Testis (tissue), 2 donors: ENCODE measurements at regions not wholly inside any gene's neighbourhood (a gene's known extent, or its start where the extent isn't known, plus 50 kb on each side); places are given as distances from the start of the nearest gene placed in this dataset.

Experiments used
- DNase-seq: peaks from one replicate; pipeline ENCODE4 v3.0.0-alpha.2; 2019
- H3K27ac ChIP-seq, 2 donors: fragments of 200-600 bp; sonication (generic); one replicate each; pipeline ENCODE4 v1.5.1; 2019
- H3K27me3 ChIP-seq: fragments of 200-600 bp; sonication (generic); one replicate; pipeline ENCODE4 v1.5.1; 2019
- H3K36me3 ChIP-seq: fragments of 200-600 bp; sonication (generic); one replicate; pipeline ENCODE4 v1.5.1; 2017; ENCODE audit warnings: low read depth; ENCODE audit errors: missing control alignments
- H3K4me1 ChIP-seq: fragments of 200-600 bp; sonication (generic); one replicate; pipeline ENCODE4 v1.5.1; 2019
- H3K4me3 ChIP-seq, 2 donors: fragments of 200-600 bp; sonication (generic); one replicate each; pipeline ENCODE4 v1.5.1; 2017 to 2019
- H3K9me3 ChIP-seq: fragments of 200-600 bp; sonication (generic); one replicate; pipeline ENCODE4 v1.5.1; 2017
- CTCF ChIP-seq, 3 experiments: fragments of 450-650 bp in 2 of 3; fragments of 200-600 bp in 1 of 3; sonication (generic) in 1 of 3; IDR thresholded peaks; one replicate each; pipeline ENCODE4 v1.5.1; 2016 to 2019; ENCODE audit warnings: antibody characterized with exemption in 3 of 3, mild to moderate bottlenecking in 2 of 3, moderate library complexity in 1 of 3
- POLR2A ChIP-seq: fragments of 450-650 bp; IDR thresholded peaks from one replicate; pipeline ENCODE4 v1.6.1; 2017; ENCODE audit warnings: antibody characterized with exemption, mild to moderate bottlenecking, moderate library complexity
- WGBS, 2 donors: methylation state at CpG; one replicate each; pipeline ENCODE4 v1.1.5; 2018; 5-methylcytosine and 5-hydroxymethylcytosine counted together
- intact Hi-C: fragments of 100-400 bp; cut with DNase I; formaldehyde crosslinking; loops from one replicate; pipeline ENCODE4 v1.15.1; 2023; ENCODE audit warnings: low total_unique reads

GRCh38 chr3:3509665-3510064 lies 289.6 kb upstream of the LRRN1 start:
- no peak for TF ChIP-seq CTCF (IDR thresholded peaks at IDR 0.05)
- TF ChIP-seq POLR2A = no peak

GRCh38 chr3:3504686-3505085 lies 294.5 kb upstream of the LRRN1 start:
- Histone ChIP-seq H3K36me3 (no peaks in the 10 kb centered on the region), H3K27ac (no peak overlapping the region), H3K4me3 (no peak overlapping the region), H3K9me3 (no peaks in the 10 kb centered on the region), H3K4me1 (no peaks in the 10 kb centered on the region), H3K27me3 (no peaks in the 10 kb centered on the region)
- WGBS, 2 donors = 71 to 89% methylated on average over 1 of the region's 1 CpG
- DNase-seq = no peak
- intact Hi-C loops = no loop called here
- no peak for TF ChIP-seq CTCF (IDR thresholded peaks at IDR 0.05)
- TF ChIP-seq POLR2A = no peak

More at GRCh38 chr3:3509665-3510064, 289.6 kb upstream of the LRRN1 start:
- no peak overlapping the region for H3K27ac ChIP-seq
- no peaks in the 10 kb centered on the region for H3K4me1 ChIP-seq
- DNase-seq = no peak
- H3K9me3 ChIP-seq = no peaks in the 10 kb centered on the region
- H3K27me3 ChIP-seq = no peaks in the 10 kb centered on the region
- intact Hi-C loops = no loop called here
- WGBS, 2 donors = 49 to 57% methylated on average over 6 of the region's 6 CpGs
- H3K4me3 ChIP-seq = no peak overlapping the region
- no peaks in the 10 kb centered on the region for H3K36me3 ChIP-seq

GRCh38 chr3:3503411-3503810 lies 295.8 kb upstream of the LRRN1 start:
- Histone ChIP-seq H3K4me1 (no peaks in the 10 kb centered on the region), H3K27ac (no peak overlapping the region), H3K36me3 (no peaks in the 10 kb centered on the region), H3K4me3 (no peak overlapping the region), H3K9me3 (no peaks in the 10 kb centered on the region), H3K27me3 (no peaks in the 10 kb centered on the region)
- 78 to 79% methylated on average over 4 of the region's 4 CpGs for WGBS, 2 donors
- no peak for DNase-seq
- intact Hi-C loops = no loop called here
- TF ChIP-seq POLR2A = no peak
- TF ChIP-seq CTCF (IDR thresholded peaks at IDR 0.05) = no peak

- no peak for DNase-seq
- no peaks in the 10 kb centered on the region for H3K27me3 ChIP-seq
- H3K4me1 ChIP-seq = no peaks in the 10 kb centered on the region
- intact Hi-C loops = no loop called here
- no peak for TF ChIP-seq CTCF (IDR thresholded peaks at IDR 0.05)
- H3K36me3 ChIP-seq = no peaks in the 10 kb centered on the region
- no peaks in the 10 kb centered on the region for H3K9me3 ChIP-seq
- H3K4me3 ChIP-seq = no peak overlapping the region
- H3K27ac ChIP-seq = no peak overlapping the region
- WGBS, 2 donors = 91 to 92% methylated on average over 6 of the region's 6 CpGs
These were observed 299.2 kb upstream of the LRRN1 start for GRCh38 chr3:3499987-3500386.

GRCh38 chr3:3499012-3499562 lies 300.1 kb upstream of the LRRN1 start:
- H3K27me3 ChIP-seq = no peaks in the 10 kb centered on the region
- H3K27ac ChIP-seq = no peak overlapping the region
- no peaks in the 10 kb centered on the region for H3K4me1 ChIP-seq
- TF ChIP-seq CTCF (IDR thresholded peaks at IDR 0.05) = no peak
- no peak for TF ChIP-seq POLR2A
- no peak overlapping the region for H3K4me3 ChIP-seq
- intact Hi-C loops = no loop called here
- no peaks in the 10 kb centered on the region for H3K36me3 ChIP-seq
- H3K9me3 ChIP-seq = no peaks in the 10 kb centered on the region
- DNase-seq = no peak
- WGBS, 2 donors = 80 to 93% methylated on average over 1 of the region's 1 CpG
